Pulmonary artery endothelial cell (primary cell): ENCODE measurements at regions not wholly inside any gene's neighbourhood (a gene's known extent, or its start where the extent isn't known, plus 50 kb on each side); places are given as distances from the start of the nearest gene placed in this dataset.

Experiments
- DNase-seq: peaks from one replicate; pipeline ENCODE4 v3.0.0-alpha.2; 2011; ENCODE audit warnings: low read depth, low spot score

- DNase-seq = no peak
Measured at GRCh38 chr2:48137829-48138228, 176.7 kb upstream of the FOXN2 start.

- no peak for DNase-seq
Measured at GRCh38 chr2:48138898-48139297, 175.6 kb upstream of the FOXN2 start.

- no peak for DNase-seq
Measured at GRCh38 chr2:48140586-48140985, 173.9 kb upstream of the FOXN2 start.

GRCh38 chr2:48144777-48145176 lies 169.7 kb upstream of the FOXN2 start:
- DNase-seq = no peak

GRCh38 chr2:48145845-48146452 lies 168.5 kb upstream of the FOXN2 start:
- no peak for DNase-seq

- no peak for DNase-seq
Measured at GRCh38 chr2:48146552-48146951, 167.9 kb upstream of the FOXN2 start.

- DNase-seq = no peak
Measured at GRCh38 chr2:48147719-48148118, 166.8 kb upstream of the FOXN2 start.

GRCh38 chr2:48148841-48149430 lies 165.5 kb upstream of the FOXN2 start:
- DNase-seq = no peak

- DNase-seq = no peak
Measured at GRCh38 chr2:48157150-48157549, 157.3 kb upstream of the FOXN2 start.

- DNase-seq = no peak
Measured at GRCh38 chr2:48161628-48162027, 152.9 kb upstream of the FOXN2 start.

GRCh38 chr2:48162742-48163141 lies 151.7 kb upstream of the FOXN2 start:
- no peak for DNase-seq

GRCh38 chr2:48165070-48165753 lies 149.3 kb upstream of the FOXN2 start:
- no peak for DNase-seq

- no peak for DNase-seq
Measured at GRCh38 chr2:48169141-48169592, 145.3 kb upstream of the FOXN2 start.

GRCh38 chr2:48170281-48170680 lies 144.2 kb upstream of the FOXN2 start:
- no peak for DNase-seq

- DNase-seq = no peak
Measured at GRCh38 chr2:48173141-48173540, 141.3 kb upstream of the FOXN2 start.

- DNase-seq = no peak
Measured at GRCh38 chr2:48174503-48174902, 140.0 kb upstream of the FOXN2 start.

GRCh38 chr2:48175254-48175653 lies 139.2 kb upstream of the FOXN2 start:
- no peak for DNase-seq

GRCh38 chr2:48175656-48176055 lies 138.8 kb upstream of the FOXN2 start:
- no peak for DNase-seq

- no peak for DNase-seq
Measured at GRCh38 chr2:48176876-48177275, 137.6 kb upstream of the FOXN2 start.

GRCh38 chr2:48178611-48179010 lies 135.9 kb upstream of the FOXN2 start:
- no peak for DNase-seq

- no peak for DNase-seq
Measured at GRCh38 chr2:48180557-48180956, 133.9 kb upstream of the FOXN2 start.

GRCh38 chr2:48183276-48183675 lies 131.2 kb upstream of the FOXN2 start:
- no peak for DNase-seq

GRCh38 chr2:48183991-48184390 lies 130.5 kb upstream of the FOXN2 start:
- no peak for DNase-seq
